C4-2B (cell line): ENCODE measurements at regions not wholly inside any gene's neighbourhood (a gene's known extent, or its start where the extent isn't known, plus 50 kb on each side); places are given as distances from the start of the nearest gene placed in this dataset.
"Not testable (repeated sequence)": the region's sequence is repeated elsewhere in the genome, so short reads cannot be mapped to it uniquely, and the experiment has no call there.

Experiments used
- H3K27ac ChIP-seq: fragments of 450-650 bp; 2 replicates; pipeline ENCODE4 v1.5.1; 2017
- ZFX ChIP-seq: fragments of 450-650 bp; IDR thresholded peaks from 2 replicates; pipeline ENCODE4 v1.6.1; 2017
- TF ChIP-seq, protein P1 (sequence below): fragments of 450-650 bp; conservative IDR thresholded peaks from 2 replicates; pipeline ENCODE4 v1.5.1; 2017; ENCODE audit warnings: mild to moderate bottlenecking

DNA sequence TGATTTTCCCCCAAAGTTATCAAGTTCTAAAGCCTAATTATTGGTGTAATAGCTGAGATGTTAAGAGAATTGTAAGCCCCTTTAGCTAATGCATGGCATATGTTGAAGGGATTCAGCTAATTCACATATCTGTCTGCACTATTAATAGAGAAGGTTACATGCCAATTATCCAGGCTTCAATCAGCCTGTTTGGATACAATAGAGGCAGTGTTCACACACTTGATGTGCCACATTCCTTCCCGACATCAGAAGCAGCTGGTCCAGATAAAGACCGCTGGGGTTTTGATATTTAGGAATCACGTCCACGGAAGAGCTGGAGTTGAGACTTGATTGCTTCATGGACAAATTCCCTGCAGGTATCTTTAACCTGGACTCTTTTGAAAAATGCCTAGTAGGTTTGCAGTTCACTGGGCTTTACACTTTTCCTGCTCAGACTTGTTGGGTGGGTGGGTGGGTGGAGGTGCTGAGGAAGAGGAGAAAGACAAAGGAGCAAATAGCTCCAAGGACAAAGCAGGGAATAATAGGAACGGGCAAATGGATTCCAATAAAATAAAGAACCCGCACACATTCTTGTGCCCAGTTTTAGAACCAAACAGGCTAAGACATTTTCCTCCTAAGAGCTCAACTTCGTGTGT lies 142.6 kb upstream of the ZNF217 start:
- H3K27ac ChIP-seq, result no peak overlapping the region
- TF ChIP-seq, protein P1, sequence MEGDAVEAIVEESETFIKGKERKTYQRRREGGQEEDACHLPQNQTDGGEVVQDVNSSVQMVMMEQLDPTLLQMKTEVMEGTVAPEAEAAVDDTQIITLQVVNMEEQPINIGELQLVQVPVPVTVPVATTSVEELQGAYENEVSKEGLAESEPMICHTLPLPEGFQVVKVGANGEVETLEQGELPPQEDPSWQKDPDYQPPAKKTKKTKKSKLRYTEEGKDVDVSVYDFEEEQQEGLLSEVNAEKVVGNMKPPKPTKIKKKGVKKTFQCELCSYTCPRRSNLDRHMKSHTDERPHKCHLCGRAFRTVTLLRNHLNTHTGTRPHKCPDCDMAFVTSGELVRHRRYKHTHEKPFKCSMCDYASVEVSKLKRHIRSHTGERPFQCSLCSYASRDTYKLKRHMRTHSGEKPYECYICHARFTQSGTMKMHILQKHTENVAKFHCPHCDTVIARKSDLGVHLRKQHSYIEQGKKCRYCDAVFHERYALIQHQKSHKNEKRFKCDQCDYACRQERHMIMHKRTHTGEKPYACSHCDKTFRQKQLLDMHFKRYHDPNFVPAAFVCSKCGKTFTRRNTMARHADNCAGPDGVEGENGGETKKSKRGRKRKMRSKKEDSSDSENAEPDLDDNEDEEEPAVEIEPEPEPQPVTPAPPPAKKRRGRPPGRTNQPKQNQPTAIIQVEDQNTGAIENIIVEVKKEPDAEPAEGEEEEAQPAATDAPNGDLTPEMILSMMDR, result no peak
- TF ChIP-seq ZFX, result no peak

DNA sequence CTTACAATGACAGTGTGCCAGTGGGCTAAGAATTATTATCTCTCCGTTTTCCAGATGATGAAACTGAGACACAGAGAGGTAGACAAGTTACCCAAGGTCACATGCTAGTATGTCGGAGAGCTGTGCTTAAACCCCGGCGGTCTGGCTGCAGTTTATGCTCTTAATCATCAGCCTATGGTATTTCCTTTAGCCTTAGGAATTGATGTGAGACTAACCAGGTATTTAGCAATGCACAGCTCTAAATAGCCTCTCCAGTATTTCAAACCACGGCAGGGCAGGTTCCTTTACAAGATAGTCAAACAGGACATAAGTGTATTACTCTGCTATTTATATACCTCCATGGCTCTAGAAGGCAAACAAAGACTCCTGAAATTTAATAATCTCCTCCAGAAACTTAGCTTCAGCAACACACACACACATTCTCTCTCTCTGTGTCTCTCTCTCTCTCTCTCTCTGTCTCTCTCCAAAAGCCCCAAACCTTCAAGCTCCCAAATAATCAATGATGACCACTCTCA lies 142.0 kb upstream of the ZNF217 start:
- TF ChIP-seq, protein P1, result no peak
- no peak for TF ChIP-seq ZFX
- H3K27ac ChIP-seq, result no peak overlapping the region

DNA sequence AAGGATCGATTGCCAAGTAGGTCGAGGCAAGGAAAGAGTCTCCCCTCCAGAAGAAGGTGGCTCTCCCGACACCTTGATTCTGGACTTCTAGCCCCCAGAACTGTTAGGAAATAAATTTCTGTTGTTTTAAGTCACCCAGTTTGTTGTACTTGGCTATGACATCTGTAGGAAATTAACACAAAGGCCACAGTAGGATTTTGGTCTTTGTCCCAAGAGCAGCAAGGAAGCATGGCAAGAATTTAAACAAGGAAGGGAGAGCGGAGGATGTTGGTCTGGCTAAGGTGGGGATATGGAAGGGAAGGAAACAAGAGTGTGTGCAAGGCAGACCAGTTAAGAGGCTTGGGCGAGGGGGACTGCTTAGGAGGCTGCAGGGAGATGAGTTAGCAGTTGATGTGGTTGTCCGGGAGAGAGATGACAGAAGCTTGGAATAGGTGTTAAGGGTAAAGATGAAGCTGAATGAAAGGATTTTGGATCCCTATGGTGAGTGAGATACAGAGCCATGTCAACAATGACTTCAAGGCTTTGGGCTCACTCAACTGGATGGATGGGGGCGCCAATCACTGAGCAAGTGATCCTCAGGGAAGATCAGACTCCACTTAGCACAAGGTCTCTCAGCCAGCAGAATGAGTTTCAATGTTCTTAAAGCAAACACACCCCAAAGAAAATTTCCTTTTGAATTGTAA lies 140.5 kb upstream of the ZNF217 start:
- TF ChIP-seq, protein P1, result no peak
- TF ChIP-seq ZFX, result no peak
- no peak overlapping the region for H3K27ac ChIP-seq

DNA sequence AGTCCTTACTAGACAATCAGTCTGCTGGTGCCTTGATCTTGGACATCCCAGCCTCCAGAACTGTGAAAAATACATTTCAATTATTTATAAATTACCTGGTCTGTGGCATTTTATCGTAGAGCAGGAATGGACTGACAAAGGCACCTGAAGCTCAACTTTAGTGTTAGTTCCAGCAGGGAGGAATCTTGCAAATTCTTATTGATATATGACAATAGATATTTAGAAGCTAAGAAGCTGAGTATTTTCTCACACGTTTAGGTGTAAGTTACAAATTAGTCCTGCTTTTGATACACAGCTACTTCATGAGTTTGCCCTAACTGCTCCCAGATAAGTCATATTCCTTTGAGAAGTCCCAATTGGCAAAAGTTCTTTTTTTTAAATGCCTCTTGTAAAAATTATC lies 138.0 kb upstream of the ZNF217 start:
- H3K27ac ChIP-seq, result no peak overlapping the region
- TF ChIP-seq ZFX, result no peak
- TF ChIP-seq, protein P1, result no peak

DNA sequence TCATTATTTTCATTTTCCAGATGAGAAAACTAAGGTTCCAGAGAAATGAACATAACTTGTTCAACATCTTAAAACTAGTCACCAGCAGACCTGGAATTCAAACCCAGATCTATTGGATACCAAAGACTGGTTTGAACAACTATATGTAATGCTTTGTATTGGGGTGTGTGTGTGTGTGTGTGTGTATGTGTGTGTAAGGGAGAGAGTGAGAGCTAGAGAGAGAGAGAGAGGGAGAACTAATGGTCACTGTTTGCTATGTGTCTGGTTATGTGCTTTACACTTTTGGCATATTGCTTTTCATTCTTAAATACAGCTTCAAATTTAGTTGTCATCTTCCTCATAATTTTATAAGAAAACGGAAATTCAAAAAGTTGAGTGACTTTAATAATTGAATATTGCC lies 134.7 kb upstream of the ZNF217 start:
- no peak for TF ChIP-seq ZFX
- TF ChIP-seq, protein P1, result no peak
- no peak overlapping the region for H3K27ac ChIP-seq

DNA sequence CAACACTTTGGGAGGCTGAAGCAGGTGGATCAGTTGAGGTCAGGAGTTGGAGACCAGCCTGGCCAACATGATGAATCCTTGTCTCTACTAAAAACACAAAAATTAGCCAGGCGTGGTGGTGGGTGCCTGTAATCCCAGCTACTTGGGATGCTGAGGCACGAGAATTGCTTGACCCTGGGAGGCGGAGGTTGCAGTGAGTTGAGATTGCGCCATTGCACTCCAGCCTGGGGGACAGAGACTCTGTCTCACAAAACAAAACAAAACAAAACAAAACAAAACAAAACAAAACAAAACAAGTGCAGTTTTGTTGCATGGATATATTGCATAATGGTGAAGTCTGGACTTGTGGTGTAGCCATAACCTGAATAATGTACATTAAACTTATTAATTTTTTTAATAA lies 133.6 kb upstream of the ZNF217 start:
- not testable (repeated sequence) for H3K27ac ChIP-seq

DNA sequence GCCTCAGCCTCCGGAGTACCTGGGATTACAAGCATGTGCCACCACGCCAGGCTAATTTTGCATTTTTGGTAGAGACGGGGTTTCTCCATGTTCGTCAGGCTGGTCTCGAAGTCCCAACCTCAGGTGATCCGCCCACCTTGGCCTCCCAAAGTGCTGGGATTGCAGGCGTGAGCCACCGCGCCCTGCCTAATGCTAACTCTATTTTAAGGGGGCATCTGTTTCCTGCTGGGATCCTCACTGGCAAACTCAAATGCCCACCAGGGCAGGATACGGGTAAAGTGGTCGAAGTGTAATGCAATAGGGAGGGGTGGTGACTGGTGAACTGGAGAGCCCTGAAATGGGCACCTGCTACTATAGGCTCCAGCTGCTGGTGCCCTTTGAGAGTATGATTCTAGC lies 131.9 kb upstream of the ZNF217 start:
- TF ChIP-seq ZFX, result no peak
- TF ChIP-seq, protein P1, result no peak
- no peak overlapping the region for H3K27ac ChIP-seq
